Tibial nerve (tissue), 4 donors: ENCODE measurements at regions not wholly inside any gene's neighbourhood (a gene's known extent, or its start where the extent isn't known, plus 50 kb on each side); places are given as distances from the start of the nearest gene placed in this dataset.

ENCODE experiments used
- EP300 ChIP-seq, 2 donors: sonication (generic); formaldehyde crosslinking; IDR thresholded peaks; one replicate each; pipeline ENCODE4 v1.6.1; 2017; ENCODE audit warnings: antibody characterized with exemption in 2 of 2, mild to moderate bottlenecking in 1 of 2
- TF ChIP-seq, protein P1 (sequence below), 5 experiments: fragments of 200-600 bp in 3 of 5; fragments of 450-650 bp in 2 of 5; sonication (generic) in 3 of 5; IDR thresholded peaks; one replicate each; pipeline ENCODE4 v1.5.1; 2016 to 2019; ENCODE audit warnings: antibody characterized with exemption in 5 of 5, mild to moderate bottlenecking in 3 of 5, moderate library complexity in 2 of 5

DNA sequence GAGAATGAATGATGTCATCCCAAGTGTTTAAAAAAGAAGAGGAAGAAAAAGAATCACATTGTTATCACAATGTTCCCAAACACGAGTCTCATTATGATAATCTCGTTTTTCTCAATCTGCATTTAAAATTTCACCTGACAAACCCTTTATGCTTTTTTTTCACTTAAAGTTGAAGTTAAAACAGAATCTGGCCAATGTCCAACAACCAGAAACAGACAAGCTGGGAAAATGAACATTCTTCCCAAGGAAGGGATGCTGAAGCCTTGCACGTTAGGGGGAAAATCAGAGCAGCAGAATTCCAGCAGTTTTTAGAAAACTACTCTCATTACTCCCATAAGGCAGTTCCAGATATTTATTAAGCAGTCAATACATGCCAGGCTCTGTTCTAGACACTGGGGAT lies 245.3 kb downstream of the TMEM182 start:
- TF ChIP-seq, protein P1, sequence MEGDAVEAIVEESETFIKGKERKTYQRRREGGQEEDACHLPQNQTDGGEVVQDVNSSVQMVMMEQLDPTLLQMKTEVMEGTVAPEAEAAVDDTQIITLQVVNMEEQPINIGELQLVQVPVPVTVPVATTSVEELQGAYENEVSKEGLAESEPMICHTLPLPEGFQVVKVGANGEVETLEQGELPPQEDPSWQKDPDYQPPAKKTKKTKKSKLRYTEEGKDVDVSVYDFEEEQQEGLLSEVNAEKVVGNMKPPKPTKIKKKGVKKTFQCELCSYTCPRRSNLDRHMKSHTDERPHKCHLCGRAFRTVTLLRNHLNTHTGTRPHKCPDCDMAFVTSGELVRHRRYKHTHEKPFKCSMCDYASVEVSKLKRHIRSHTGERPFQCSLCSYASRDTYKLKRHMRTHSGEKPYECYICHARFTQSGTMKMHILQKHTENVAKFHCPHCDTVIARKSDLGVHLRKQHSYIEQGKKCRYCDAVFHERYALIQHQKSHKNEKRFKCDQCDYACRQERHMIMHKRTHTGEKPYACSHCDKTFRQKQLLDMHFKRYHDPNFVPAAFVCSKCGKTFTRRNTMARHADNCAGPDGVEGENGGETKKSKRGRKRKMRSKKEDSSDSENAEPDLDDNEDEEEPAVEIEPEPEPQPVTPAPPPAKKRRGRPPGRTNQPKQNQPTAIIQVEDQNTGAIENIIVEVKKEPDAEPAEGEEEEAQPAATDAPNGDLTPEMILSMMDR (IDR thresholded peaks at IDR 0.05) = no peak
- no peak for TF ChIP-seq EP300 (IDR thresholded peaks at IDR 0.05)
